GM23338 (cell line): ENCODE measurements at regions not wholly inside any gene's neighbourhood (a gene's known extent, or its start where the extent isn't known, plus 50 kb on each side); places are given as distances from the start of the nearest gene placed in this dataset.

ENCODE experiments used
- ATAC-seq: fragments of 200-7000 bp; cut with Tn5 transposase; 3 replicates; pipeline ENCODE4 v1.9.1; 2020
- DNase-seq: peaks from one replicate; pipeline ENCODE4 v3.0.0-alpha.2; 2015; ENCODE audit warnings: low spot score
- H2AFZ ChIP-seq: fragments of 200-600 bp; sonication (generic); 2 replicates; pipeline ENCODE4 v1.8.0; 2016; ENCODE audit warnings: antibody characterized with exemption, mild to moderate bottlenecking, moderate library complexity
- H3F3A ChIP-seq: fragments of 200-600 bp; sonication (generic); replicated peaks from 2 replicates; pipeline ENCODE4 v1.8.0; 2017; ENCODE audit warnings: antibody characterized with exemption, mixed run types, low read depth
- H3K27ac ChIP-seq: fragments of 200-600 bp; sonication (generic); 2 replicates; pipeline ENCODE4 v1.6.1; 2016; ENCODE audit warnings: low read depth
- H3K27me3 ChIP-seq: fragments of 200-600 bp; sonication (generic); 2 replicates; pipeline ENCODE4 v1.8.0; 2016; ENCODE audit warnings: mild to moderate bottlenecking, mixed run types, moderate library complexity; ENCODE audit not compliant: insufficient read depth
- H3K36me3 ChIP-seq: fragments of 200-600 bp; sonication (generic); 2 replicates; pipeline ENCODE4 v1.8.0; 2016; ENCODE audit warnings: mild to moderate bottlenecking; ENCODE audit not compliant: insufficient read depth
- H3K4me1 ChIP-seq: fragments of 200-600 bp; sonication (generic); 2 replicates; pipeline ENCODE4 v1.8.0; 2016; ENCODE audit warnings: mild to moderate bottlenecking, moderate library complexity; ENCODE audit not compliant: insufficient read depth
- H3K4me2 ChIP-seq: fragments of 200-600 bp; sonication (generic); 2 replicates; pipeline ENCODE4 v1.7.1; 2017; ENCODE audit warnings: mixed run types
- H3K4me3 ChIP-seq: fragments of 200-600 bp; sonication (generic); 2 replicates; pipeline ENCODE4 v1.6.1; 2016; ENCODE audit warnings: mixed run types
- H3K79me2 ChIP-seq: fragments of 200-600 bp; sonication (generic); replicated peaks from 2 replicates; pipeline ENCODE4 v1.8.0; 2017; ENCODE audit warnings: mild to moderate bottlenecking; ENCODE audit not compliant: insufficient read depth
- H3K9me2 ChIP-seq: fragments of 200-600 bp; sonication (generic); 2 replicates; pipeline ENCODE4 v1.8.0; 2017; ENCODE audit not compliant: insufficient read depth
- H4K20me1 ChIP-seq: fragments of 200-600 bp; sonication (generic); replicated peaks from 2 replicates; pipeline ENCODE4 v1.8.0; 2017; ENCODE audit warnings: mild to moderate bottlenecking; ENCODE audit not compliant: insufficient read depth
- H3K27ac Mint-ChIP-seq: 2 replicates; pipeline ENCODE4 v1.8.0; 2020; ENCODE audit warnings: inconsistent platforms, mild to moderate bottlenecking, moderate library complexity, mixed read lengths
- H3K27me3 Mint-ChIP-seq: 3 replicates; pipeline ENCODE4 v1.8.0; 2022; ENCODE audit warnings: low read depth, mild to moderate bottlenecking, moderate library complexity, mixed read lengths, inconsistent platforms; ENCODE audit not compliant: insufficient read depth, poor library complexity
- H3K36me3 Mint-ChIP-seq: 3 replicates; pipeline ENCODE4 v1.8.0; 2021; ENCODE audit warnings: low read depth, mild to moderate bottlenecking, inconsistent platforms, moderate library complexity, mixed read lengths
- H3K4me1 Mint-ChIP-seq: 3 replicates; pipeline ENCODE4 v1.8.0; 2020; ENCODE audit warnings: mild to moderate bottlenecking, inconsistent platforms, mixed read lengths
- H3K4me3 Mint-ChIP-seq: 3 replicates; pipeline ENCODE4 v1.8.0; 2021; ENCODE audit warnings: moderate library complexity, mild to moderate bottlenecking, inconsistent platforms, mixed read lengths
- H3K9me3 Mint-ChIP-seq: 3 replicates; pipeline ENCODE4 v1.8.0; 2020; ENCODE audit warnings: moderate library complexity, mild to moderate bottlenecking, inconsistent platforms, mixed read lengths
- CREB1 ChIP-seq: fragments of 250-450 bp; sonication (Bioruptor Pico); IDR thresholded peaks from 2 replicates; pipeline ENCODE4 v1.5.0; 2020; ENCODE audit warnings: low read depth, mild to moderate bottlenecking, moderate library complexity
- EZH2 ChIP-seq: fragments of 200-600 bp; sonication (generic); IDR thresholded peaks from one replicate; pipeline ENCODE4 v1.8.0; 2017; ENCODE audit warnings: antibody characterized with exemption, mild to moderate bottlenecking, low read depth; ENCODE audit not compliant: unreplicated experiment
- EZH2phosphoT487 ChIP-seq: fragments of 200-600 bp; sonication (generic); IDR thresholded peaks from one replicate; pipeline ENCODE4 v1.8.1; 2018; ENCODE audit warnings: antibody characterized with exemption; ENCODE audit not compliant: unreplicated experiment
- JUNB ChIP-seq: IDR thresholded peaks from one replicate; pipeline ENCODE4 v1.6.1; 2016; ENCODE audit warnings: antibody characterized with exemption; ENCODE audit not compliant: unreplicated experiment
- NANOG ChIP-seq: IDR thresholded peaks from 2 replicates; pipeline ENCODE4 v1.6.1; 2016; ENCODE audit warnings: antibody characterized with exemption, borderline replicate concordance
- POLR2AphosphoS5 ChIP-seq: IDR thresholded peaks from 2 replicates; pipeline ENCODE4 v1.6.1; 2016; ENCODE audit warnings: antibody characterized with exemption, low read depth
- STAT1 ChIP-seq: IDR thresholded peaks from one replicate; pipeline ENCODE4 v1.6.1; 2016; ENCODE audit warnings: antibody characterized with exemption; ENCODE audit not compliant: unreplicated experiment
- ZNF114 ChIP-seq: fragments of 250-450 bp; sonication (Bioruptor Pico); IDR thresholded peaks from 2 replicates; pipeline ENCODE4 v1.5.0; 2020; ENCODE audit warnings: mild to moderate bottlenecking, moderate library complexity
- ZNF331 ChIP-seq: fragments of 250-450 bp; sonication (Bioruptor Pico); IDR thresholded peaks from 2 replicates; pipeline ENCODE4 v1.5.0; 2020; ENCODE audit warnings: low read depth, mild to moderate bottlenecking, moderate library complexity
- TF ChIP-seq, protein P1 (sequence below), 2 experiments: fragments of 200-600 bp in 1 of 2; sonication (generic) in 1 of 2; conservative IDR thresholded peaks; 2 replicates each; pipeline versions ENCODE4 v1.5.1 to v1.6.1; 2016 to 2017; ENCODE audit warnings: antibody characterized with exemption in 2 of 2, low read depth in 2 of 2, mild to moderate bottlenecking in 2 of 2, moderate library complexity in 1 of 2
- TF ChIP-seq, protein P2 (sequence below): IDR thresholded peaks from 2 replicates; pipeline ENCODE4 v1.6.1; 2016; ENCODE audit warnings: antibody characterized with exemption
- TF ChIP-seq, protein P3 (sequence below): fragments of 250-450 bp; sonication (Bioruptor Pico); IDR thresholded peaks from 2 replicates; pipeline ENCODE4 v1.5.0; 2020; ENCODE audit warnings: mild to moderate bottlenecking, moderate library complexity
- TF ChIP-seq, protein P4 (sequence below): IDR thresholded peaks from one replicate; pipeline ENCODE4 v1.6.1; 2018; ENCODE audit warnings: antibody characterized with exemption; ENCODE audit not compliant: unreplicated experiment

DNA sequence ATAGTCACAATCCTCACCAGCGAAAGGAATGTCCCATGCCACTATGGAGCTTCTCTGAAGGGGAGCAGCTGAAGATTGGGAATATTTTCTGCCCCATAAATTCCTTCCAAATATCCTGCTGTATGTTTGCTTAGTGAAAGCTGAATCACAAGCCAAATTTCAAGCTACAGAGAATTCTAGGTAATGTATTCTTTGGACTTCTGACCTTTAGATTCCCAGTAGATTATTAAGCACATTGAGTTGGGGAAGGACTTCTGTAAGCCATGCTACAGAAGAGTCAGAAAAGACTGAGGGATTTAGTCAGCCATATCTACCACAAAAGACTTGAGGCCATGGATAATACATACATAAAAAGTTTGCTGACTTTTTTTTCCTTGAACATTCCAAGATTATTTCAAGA, 1342.0 kb upstream of the NUDT12 start (continued):
- no peak for TF ChIP-seq EZH2phosphoT487
- no peak for TF ChIP-seq JUNB
- TF ChIP-seq ZNF331 (CRISPR knock-in tag), result no peak

DNA sequence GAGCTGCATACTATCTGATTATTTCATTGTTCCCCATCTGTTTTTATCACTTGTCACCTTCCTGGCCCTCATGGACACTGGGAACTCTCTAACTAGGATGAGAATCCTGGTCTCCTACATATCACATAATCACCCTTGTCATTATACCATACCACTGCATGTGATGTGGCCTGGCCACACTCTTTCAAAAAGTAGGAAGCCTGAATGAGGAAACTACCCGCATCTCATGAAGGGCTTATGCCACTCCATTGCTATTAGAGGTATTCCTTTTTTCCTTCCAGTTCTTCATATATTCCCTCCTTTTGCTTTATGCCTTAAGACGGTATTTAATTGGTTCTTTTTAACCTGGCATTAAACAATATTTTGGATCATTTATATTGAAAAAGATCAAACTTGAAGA, 1341.4 kb upstream of the NUDT12 start:
- no peak overlapping the region for H2AFZ ChIP-seq
- no peaks in the 10 kb centered on the region for H3K4me1 ChIP-seq
- no peaks in the 10 kb centered on the region for H3K4me1 Mint-ChIP-seq
- H3F3A ChIP-seq, result no peaks in the 10 kb centered on the region
- no peak for TF ChIP-seq JUNB
- TF ChIP-seq, protein P1, sequence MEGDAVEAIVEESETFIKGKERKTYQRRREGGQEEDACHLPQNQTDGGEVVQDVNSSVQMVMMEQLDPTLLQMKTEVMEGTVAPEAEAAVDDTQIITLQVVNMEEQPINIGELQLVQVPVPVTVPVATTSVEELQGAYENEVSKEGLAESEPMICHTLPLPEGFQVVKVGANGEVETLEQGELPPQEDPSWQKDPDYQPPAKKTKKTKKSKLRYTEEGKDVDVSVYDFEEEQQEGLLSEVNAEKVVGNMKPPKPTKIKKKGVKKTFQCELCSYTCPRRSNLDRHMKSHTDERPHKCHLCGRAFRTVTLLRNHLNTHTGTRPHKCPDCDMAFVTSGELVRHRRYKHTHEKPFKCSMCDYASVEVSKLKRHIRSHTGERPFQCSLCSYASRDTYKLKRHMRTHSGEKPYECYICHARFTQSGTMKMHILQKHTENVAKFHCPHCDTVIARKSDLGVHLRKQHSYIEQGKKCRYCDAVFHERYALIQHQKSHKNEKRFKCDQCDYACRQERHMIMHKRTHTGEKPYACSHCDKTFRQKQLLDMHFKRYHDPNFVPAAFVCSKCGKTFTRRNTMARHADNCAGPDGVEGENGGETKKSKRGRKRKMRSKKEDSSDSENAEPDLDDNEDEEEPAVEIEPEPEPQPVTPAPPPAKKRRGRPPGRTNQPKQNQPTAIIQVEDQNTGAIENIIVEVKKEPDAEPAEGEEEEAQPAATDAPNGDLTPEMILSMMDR (conservative IDR thresholded peaks at IDR 0.05; ENCODE audit: low read depth in 2 of 2), result no peak
- TF ChIP-seq, protein P2, sequence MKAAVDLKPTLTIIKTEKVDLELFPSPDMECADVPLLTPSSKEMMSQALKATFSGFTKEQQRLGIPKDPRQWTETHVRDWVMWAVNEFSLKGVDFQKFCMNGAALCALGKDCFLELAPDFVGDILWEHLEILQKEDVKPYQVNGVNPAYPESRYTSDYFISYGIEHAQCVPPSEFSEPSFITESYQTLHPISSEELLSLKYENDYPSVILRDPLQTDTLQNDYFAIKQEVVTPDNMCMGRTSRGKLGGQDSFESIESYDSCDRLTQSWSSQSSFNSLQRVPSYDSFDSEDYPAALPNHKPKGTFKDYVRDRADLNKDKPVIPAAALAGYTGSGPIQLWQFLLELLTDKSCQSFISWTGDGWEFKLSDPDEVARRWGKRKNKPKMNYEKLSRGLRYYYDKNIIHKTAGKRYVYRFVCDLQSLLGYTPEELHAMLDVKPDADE, result no peak
- TF ChIP-seq, protein P3, sequence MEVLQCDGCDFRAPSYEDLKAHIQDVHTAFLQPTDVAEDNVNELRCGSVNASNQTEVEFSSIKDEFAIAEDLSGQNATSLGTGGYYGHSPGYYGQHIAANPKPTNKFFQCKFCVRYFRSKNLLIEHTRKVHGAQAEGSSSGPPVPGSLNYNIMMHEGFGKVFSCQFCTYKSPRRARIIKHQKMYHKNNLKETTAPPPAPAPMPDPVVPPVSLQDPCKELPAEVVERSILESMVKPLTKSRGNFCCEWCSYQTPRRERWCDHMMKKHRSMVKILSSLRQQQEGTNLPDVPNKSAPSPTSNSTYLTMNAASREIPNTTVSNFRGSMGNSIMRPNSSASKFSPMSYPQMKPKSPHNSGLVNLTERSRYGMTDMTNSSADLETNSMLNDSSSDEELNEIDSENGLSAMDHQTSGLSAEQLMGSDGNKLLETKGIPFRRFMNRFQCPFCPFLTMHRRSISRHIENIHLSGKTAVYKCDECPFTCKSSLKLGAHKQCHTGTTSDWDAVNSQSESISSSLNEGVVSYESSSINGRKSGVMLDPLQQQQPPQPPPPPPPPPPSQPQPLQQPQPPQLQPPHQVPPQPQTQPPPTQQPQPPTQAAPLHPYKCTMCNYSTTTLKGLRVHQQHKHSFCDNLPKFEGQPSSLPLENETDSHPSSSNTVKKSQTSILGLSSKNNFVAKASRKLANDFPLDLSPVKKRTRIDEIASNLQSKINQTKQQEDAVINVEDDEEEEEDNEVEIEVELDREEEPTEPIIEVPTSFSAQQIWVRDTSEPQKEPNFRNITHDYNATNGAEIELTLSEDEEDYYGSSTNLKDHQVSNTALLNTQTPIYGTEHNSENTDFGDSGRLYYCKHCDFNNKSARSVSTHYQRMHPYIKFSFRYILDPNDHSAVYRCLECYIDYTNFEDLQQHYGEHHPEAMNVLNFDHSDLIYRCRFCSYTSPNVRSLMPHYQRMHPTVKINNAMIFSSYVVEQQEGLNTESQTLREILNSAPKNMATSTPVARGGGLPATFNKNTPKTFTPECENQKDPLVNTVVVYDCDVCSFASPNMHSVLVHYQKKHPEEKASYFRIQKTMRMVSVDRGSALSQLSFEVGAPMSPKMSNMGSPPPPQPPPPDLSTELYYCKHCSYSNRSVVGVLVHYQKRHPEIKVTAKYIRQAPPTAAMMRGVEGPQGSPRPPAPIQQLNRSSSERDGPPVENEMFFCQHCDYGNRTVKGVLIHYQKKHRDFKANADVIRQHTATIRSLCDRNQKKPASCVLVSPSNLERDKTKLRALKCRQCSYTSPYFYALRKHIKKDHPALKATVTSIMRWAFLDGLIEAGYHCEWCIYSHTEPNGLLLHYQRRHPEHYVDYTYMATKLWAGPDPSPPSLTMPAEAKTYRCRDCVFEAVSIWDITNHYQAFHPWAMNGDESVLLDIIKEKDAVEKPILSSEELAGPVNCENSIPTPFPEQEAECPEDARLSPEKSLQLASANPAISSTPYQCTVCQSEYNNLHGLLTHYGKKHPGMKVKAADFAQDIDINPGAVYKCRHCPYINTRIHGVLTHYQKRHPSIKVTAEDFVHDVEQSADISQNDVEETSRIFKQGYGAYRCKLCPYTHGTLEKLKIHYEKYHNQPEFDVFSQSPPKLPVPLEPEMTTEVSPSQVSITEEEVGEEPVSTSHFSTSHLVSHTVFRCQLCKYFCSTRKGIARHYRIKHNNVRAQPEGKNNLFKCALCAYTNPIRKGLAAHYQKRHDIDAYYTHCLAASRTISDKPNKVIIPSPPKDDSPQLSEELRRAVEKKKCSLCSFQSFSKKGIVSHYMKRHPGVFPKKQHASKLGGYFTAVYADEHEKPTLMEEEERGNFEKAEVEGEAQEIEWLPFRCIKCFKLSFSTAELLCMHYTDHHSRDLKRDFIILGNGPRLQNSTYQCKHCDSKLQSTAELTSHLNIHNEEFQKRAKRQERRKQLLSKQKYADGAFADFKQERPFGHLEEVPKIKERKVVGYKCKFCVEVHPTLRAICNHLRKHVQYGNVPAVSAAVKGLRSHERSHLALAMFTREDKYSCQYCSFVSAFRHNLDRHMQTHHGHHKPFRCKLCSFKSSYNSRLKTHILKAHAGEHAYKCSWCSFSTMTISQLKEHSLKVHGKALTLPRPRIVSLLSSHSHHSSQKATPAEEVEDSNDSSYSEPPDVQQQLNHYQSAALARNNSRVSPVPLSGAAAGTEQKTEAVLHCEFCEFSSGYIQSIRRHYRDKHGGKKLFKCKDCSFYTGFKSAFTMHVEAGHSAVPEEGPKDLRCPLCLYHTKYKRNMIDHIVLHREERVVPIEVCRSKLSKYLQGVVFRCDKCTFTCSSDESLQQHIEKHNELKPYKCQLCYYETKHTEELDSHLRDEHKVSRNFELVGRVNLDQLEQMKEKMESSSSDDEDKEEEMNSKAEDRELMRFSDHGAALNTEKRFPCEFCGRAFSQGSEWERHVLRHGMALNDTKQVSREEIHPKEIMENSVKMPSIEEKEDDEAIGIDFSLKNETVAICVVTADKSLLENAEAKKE, result no peak
- no peak for TF ChIP-seq STAT1
- TF ChIP-seq EZH2phosphoT487, result no peak
- TF ChIP-seq CREB1 (CRISPR knock-in tag), result no peak
- TF ChIP-seq ZNF114 (CRISPR knock-in tag), result no peak
- TF ChIP-seq NANOG, result no peak
- no peak for TF ChIP-seq ZNF331 (CRISPR knock-in tag)
- TF ChIP-seq, protein P4, sequence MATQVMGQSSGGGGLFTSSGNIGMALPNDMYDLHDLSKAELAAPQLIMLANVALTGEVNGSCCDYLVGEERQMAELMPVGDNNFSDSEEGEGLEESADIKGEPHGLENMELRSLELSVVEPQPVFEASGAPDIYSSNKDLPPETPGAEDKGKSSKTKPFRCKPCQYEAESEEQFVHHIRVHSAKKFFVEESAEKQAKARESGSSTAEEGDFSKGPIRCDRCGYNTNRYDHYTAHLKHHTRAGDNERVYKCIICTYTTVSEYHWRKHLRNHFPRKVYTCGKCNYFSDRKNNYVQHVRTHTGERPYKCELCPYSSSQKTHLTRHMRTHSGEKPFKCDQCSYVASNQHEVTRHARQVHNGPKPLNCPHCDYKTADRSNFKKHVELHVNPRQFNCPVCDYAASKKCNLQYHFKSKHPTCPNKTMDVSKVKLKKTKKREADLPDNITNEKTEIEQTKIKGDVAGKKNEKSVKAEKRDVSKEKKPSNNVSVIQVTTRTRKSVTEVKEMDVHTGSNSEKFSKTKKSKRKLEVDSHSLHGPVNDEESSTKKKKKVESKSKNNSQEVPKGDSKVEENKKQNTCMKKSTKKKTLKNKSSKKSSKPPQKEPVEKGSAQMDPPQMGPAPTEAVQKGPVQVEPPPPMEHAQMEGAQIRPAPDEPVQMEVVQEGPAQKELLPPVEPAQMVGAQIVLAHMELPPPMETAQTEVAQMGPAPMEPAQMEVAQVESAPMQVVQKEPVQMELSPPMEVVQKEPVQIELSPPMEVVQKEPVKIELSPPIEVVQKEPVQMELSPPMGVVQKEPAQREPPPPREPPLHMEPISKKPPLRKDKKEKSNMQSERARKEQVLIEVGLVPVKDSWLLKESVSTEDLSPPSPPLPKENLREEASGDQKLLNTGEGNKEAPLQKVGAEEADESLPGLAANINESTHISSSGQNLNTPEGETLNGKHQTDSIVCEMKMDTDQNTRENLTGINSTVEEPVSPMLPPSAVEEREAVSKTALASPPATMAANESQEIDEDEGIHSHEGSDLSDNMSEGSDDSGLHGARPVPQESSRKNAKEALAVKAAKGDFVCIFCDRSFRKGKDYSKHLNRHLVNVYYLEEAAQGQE, result no peak
- no peak for TF ChIP-seq EZH2
- TF ChIP-seq POLR2AphosphoS5, result no peak
- H3K79me2 ChIP-seq, result no peaks in the 10 kb centered on the region
- H3K27ac ChIP-seq, result no peak overlapping the region
- no peaks in the 10 kb centered on the region for H3K9me2 ChIP-seq
- no peaks in the 10 kb centered on the region for H3K27me3 Mint-ChIP-seq
- no peaks in the 10 kb centered on the region for H3K27me3 ChIP-seq
- no peaks in the 10 kb centered on the region for H3K9me3 Mint-ChIP-seq
- H3K36me3 Mint-ChIP-seq, result no peaks in the 10 kb centered on the region
- no peaks in the 10 kb centered on the region for H3K36me3 ChIP-seq
- DNase-seq, result no peak
- no peak overlapping the region for H3K4me3 ChIP-seq
- no peaks in the 10 kb centered on the region for H4K20me1 ChIP-seq
- no peak overlapping the region for H3K27ac Mint-ChIP-seq
- no peak overlapping the region for H3K4me2 ChIP-seq
- no peak overlapping the region for H3K4me3 Mint-ChIP-seq
- no peak for ATAC-seq
